ENCODE measurements at regions not wholly inside any gene's neighbourhood (a gene's known extent, or its start where the extent isn't known, plus 50 kb on each side); places are given as distances from the start of the nearest gene placed in this dataset.

DNA sequence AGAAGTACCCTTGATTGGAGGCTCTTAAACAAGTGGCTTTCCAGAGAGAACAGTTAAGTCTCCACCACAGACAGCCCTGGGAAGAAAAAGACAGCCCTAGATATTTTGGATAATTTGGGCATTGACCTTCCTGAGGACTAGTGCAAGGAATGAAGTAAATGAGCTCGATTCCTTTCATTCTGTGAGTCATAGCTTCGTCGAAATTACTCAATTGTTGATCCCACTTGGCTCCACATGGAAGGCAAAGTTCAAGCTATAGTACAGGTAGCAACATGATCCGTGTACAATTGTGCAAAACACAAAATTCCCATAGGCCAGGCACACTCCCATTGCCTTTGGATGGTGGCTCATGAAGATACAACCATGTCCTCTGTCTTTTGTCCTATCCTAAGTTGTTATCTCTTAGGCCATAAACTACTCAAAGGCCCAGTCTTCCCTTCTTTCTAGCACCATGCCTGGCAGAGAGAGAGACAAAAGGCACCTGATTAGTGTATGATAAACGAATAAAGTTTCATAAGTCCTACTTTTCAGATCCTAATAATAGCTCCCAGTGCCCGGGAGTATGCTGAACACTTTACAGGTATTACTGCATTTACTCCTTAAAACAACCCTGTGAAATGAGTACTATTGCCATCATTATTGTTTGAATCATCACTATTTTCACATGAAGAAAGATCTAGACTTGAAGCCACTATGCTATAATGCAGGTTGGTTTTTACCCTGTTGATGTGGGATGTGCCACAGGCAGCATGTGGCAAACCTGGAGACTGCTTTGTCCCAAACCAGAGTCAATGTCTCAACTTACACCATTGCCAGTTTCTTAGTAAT lies 116.7 kb upstream of the RANBP3L start:
- TF ChIP-seq, protein P1, sequence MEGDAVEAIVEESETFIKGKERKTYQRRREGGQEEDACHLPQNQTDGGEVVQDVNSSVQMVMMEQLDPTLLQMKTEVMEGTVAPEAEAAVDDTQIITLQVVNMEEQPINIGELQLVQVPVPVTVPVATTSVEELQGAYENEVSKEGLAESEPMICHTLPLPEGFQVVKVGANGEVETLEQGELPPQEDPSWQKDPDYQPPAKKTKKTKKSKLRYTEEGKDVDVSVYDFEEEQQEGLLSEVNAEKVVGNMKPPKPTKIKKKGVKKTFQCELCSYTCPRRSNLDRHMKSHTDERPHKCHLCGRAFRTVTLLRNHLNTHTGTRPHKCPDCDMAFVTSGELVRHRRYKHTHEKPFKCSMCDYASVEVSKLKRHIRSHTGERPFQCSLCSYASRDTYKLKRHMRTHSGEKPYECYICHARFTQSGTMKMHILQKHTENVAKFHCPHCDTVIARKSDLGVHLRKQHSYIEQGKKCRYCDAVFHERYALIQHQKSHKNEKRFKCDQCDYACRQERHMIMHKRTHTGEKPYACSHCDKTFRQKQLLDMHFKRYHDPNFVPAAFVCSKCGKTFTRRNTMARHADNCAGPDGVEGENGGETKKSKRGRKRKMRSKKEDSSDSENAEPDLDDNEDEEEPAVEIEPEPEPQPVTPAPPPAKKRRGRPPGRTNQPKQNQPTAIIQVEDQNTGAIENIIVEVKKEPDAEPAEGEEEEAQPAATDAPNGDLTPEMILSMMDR (IDR thresholded peaks at IDR 0.05) = no peak
- no peak for TF ChIP-seq POLR2A (IDR thresholded peaks at IDR 0.05)

Measured in lower leg skin (tissue), 3 donors.